ENCODE measurements at regions not wholly inside any gene's neighbourhood (a gene's known extent, or its start where the extent isn't known, plus 50 kb on each side); places are given as distances from the start of the nearest gene placed in this dataset.

GRCh38 chr5:163609910-163610309 is 104.5 kb downstream of the MAT2B start:
- H3K27me3 ChIP-seq (ENCODE audit: control insufficient read depth in 4 of 4, insufficient read depth in 4 of 4, low read length in 3 of 4) = peaks cover 0 to 10% (median 0%) of the 10 kb centered on the region in 4 donors
- no peaks in the 10 kb centered on the region for H3K36me3 ChIP-seq (ENCODE audit: control insufficient read depth in 4 of 4, insufficient read depth in 3 of 4, low read depth in 1 of 4, low read length in 3 of 4)
- no peak for DNase-seq (ENCODE audit: low spot score)
- H3K4me3 ChIP-seq (ENCODE audit: low read depth in 1 of 3, low read length in 3 of 3) = no peak overlapping the region
- H3K9me3 ChIP-seq (ENCODE audit: control insufficient read depth in 4 of 4, low read length in 3 of 4) = no peaks in the 10 kb centered on the region
- H3K9ac ChIP-seq (ENCODE audit: low read depth in 1 of 2, low read length in 2 of 2) = no peak overlapping the region
- 65% methylated on average over 1 of the region's 1 CpG for WGBS
- TF ChIP-seq NR2F2 (IDR thresholded peaks at IDR 0.05) = no peak
- no peak for TF ChIP-seq FOXA1 (IDR thresholded peaks at IDR 0.05)
- TF ChIP-seq CTCF (IDR thresholded peaks at IDR 0.05; ENCODE audit: low read depth, low read length, missing input control) = no peak
- no peak for TF ChIP-seq RXRA (IDR thresholded peaks at IDR 0.05)
- no peak for TF ChIP-seq HNF4A (conservative IDR thresholded peaks at IDR 0.05)
- no peak for TF ChIP-seq GABPA (IDR thresholded peaks at IDR 0.05 in 1 of 2, conservative IDR thresholded peaks at IDR 0.05 in 1 of 2)
- H3K27ac ChIP-seq (ENCODE audit: low read depth in 1 of 2, low read length in 2 of 2) = no peak overlapping the region
- H3K4me1 ChIP-seq (ENCODE audit: control insufficient read depth in 4 of 4, insufficient read depth in 4 of 4, low read length in 3 of 4) = no peaks in the 10 kb centered on the region

- 74% methylated on average over 8 of the region's 8 CpGs for WGBS
- TF ChIP-seq EGR1 (IDR thresholded peaks at IDR 0.05; ENCODE audit: low read depth in 2 of 2) = no peak
- TF ChIP-seq FOXA2 (IDR thresholded peaks at IDR 0.05) = no peak
- TF ChIP-seq GABPA (IDR thresholded peaks at IDR 0.05 in 1 of 2, conservative IDR thresholded peaks at IDR 0.05 in 1 of 2) = no peak
- TF ChIP-seq RXRA (IDR thresholded peaks at IDR 0.05) = no peak
- Histone ChIP-seq H3K36me3 (ENCODE audit: control insufficient read depth in 4 of 4, insufficient read depth in 3 of 4, low read depth in 1 of 4, low read length in 3 of 4) (no peaks in the 10 kb centered on the region), H3K27ac (ENCODE audit: low read depth in 1 of 2, low read length in 2 of 2) (no peak overlapping the region), H3K9ac (ENCODE audit: low read depth in 1 of 2, low read length in 2 of 2) (no peak overlapping the region), H3K4me3 (ENCODE audit: low read depth in 1 of 3, low read length in 3 of 3) (no peak overlapping the region), H3K27me3 (ENCODE audit: control insufficient read depth in 4 of 4, insufficient read depth in 4 of 4, low read length in 3 of 4) (peaks cover 0 to 10% (median 0%) of the 10 kb centered on the region in 4 donors), H3K9me3 (ENCODE audit: control insufficient read depth in 4 of 4, low read length in 3 of 4) (no peaks in the 10 kb centered on the region), H3K4me1 (ENCODE audit: control insufficient read depth in 4 of 4, insufficient read depth in 4 of 4, low read length in 3 of 4) (no peaks in the 10 kb centered on the region)
- no peak for DNase-seq (ENCODE audit: low spot score)
Measured at GRCh38 chr5:163612358-163613149, 107.1 kb downstream of the MAT2B start.

GRCh38 chr5:163613150-163613442 is 107.7 kb downstream of the MAT2B start:
- H3K36me3 ChIP-seq (ENCODE audit: control insufficient read depth in 4 of 4, insufficient read depth in 3 of 4, low read depth in 1 of 4, low read length in 3 of 4) = no peaks in the 10 kb centered on the region
- no peaks in the 10 kb centered on the region for H3K4me1 ChIP-seq (ENCODE audit: control insufficient read depth in 4 of 4, insufficient read depth in 4 of 4, low read length in 3 of 4)
- no peak overlapping the region for H3K27ac ChIP-seq (ENCODE audit: low read depth in 1 of 2, low read length in 2 of 2)
- 70% methylated on average over 4 of the region's 4 CpGs for WGBS
- no peak for DNase-seq (ENCODE audit: low spot score)
- no peaks in the 10 kb centered on the region for H3K9me3 ChIP-seq (ENCODE audit: control insufficient read depth in 4 of 4, low read length in 3 of 4)
- peaks cover 0 to 10% (median 0%) of the 10 kb centered on the region in 4 donors for H3K27me3 ChIP-seq (ENCODE audit: control insufficient read depth in 4 of 4, insufficient read depth in 4 of 4, low read length in 3 of 4)
- H3K4me3 ChIP-seq (ENCODE audit: low read depth in 1 of 3, low read length in 3 of 3) = no peak overlapping the region
- TF ChIP-seq ATF3 (IDR thresholded peaks at IDR 0.05) (no peak), TAF1 (conservative IDR thresholded peaks at IDR 0.05) (no peak), MAX (IDR thresholded peaks at IDR 0.05) (no peak), FOXA2 (IDR thresholded peaks at IDR 0.05) (no peak), REST (IDR thresholded peaks at IDR 0.05) (no peak), ZBTB33 (IDR thresholded peaks at IDR 0.05) (no peak), FOXA1 (IDR thresholded peaks at IDR 0.05) (no peak), YY1 (IDR thresholded peaks at IDR 0.05) (no peak), RXRA (IDR thresholded peaks at IDR 0.05) (no peak), RAD21 (IDR thresholded peaks at IDR 0.05) (no peak), SP1 (IDR thresholded peaks at IDR 0.05) (no peak), CTCF (IDR thresholded peaks at IDR 0.05; ENCODE audit: low read depth, low read length, missing input control) (no peak), EGR1 (IDR thresholded peaks at IDR 0.05; ENCODE audit: low read depth in 2 of 2) (no peak)
- H3K9ac ChIP-seq (ENCODE audit: low read depth in 1 of 2, low read length in 2 of 2) = no peak overlapping the region

Measured in liver (tissue), 8 donors.